ENCODE measurements at regions not wholly inside any gene's neighbourhood (a gene's known extent, or its start where the extent isn't known, plus 50 kb on each side); places are given as distances from the start of the nearest gene placed in this dataset.

DNA sequence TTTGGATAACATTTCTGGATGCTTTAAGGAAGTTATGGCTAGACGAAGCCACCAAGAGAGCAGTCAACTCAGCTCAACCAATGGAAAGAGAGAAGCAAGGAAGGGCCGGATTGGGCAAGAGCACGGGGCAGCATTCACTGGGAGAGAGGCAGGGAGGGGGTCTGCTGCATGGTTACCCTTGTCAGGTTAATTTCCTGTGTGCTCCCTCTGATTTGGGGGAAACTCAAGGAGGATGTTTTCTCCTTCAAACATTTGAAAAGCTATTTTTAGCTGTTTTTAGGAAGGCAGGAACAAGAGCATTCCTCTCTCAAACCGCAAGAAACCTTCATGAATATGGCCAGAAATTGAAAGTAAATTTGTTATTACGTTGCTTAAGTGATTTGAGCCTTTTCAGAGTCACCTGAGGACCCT is 118.5 kb upstream of the ZFHX3 start:
- TF ChIP-seq, protein P1, sequence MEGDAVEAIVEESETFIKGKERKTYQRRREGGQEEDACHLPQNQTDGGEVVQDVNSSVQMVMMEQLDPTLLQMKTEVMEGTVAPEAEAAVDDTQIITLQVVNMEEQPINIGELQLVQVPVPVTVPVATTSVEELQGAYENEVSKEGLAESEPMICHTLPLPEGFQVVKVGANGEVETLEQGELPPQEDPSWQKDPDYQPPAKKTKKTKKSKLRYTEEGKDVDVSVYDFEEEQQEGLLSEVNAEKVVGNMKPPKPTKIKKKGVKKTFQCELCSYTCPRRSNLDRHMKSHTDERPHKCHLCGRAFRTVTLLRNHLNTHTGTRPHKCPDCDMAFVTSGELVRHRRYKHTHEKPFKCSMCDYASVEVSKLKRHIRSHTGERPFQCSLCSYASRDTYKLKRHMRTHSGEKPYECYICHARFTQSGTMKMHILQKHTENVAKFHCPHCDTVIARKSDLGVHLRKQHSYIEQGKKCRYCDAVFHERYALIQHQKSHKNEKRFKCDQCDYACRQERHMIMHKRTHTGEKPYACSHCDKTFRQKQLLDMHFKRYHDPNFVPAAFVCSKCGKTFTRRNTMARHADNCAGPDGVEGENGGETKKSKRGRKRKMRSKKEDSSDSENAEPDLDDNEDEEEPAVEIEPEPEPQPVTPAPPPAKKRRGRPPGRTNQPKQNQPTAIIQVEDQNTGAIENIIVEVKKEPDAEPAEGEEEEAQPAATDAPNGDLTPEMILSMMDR (IDR thresholded peaks at IDR 0.05): no peak
- no peak for TF ChIP-seq POLR2A (IDR thresholded peaks at IDR 0.05)

Data from right lobe of liver (tissue), 4 donors.